SK-N-SH (cell line): ENCODE measurements at regions not wholly inside any gene's neighbourhood (a gene's known extent, or its start where the extent isn't known, plus 50 kb on each side); places are given as distances from the start of the nearest gene placed in this dataset.

Source experiments
- CTCF ChIA-PET: fragments of 300-600, 350-600 bp; formaldehyde crosslinking; extraction: SDS; loops from one replicate; lab custom pipeline; 2021; lab: Yijun Ruan, JAX
- POLR2A ChIA-PET: fragments of 350-600 bp; sonication (Branson Sonifier 250); formaldehyde crosslinking; extraction: SDS; loops from one replicate; lab custom pipeline; 2020; ENCODE audit warnings: antibody characterized with exemption, inconsistent platforms; lab: Yijun Ruan, JAX
- DNase-seq: peaks from one replicate; pipeline ENCODE4 v3.0.0; 2012
- H2AFZ ChIP-seq: fragments of 200-600 bp; sonication (generic); 2 replicates; pipeline ENCODE4 v1.8.1; 2016; ENCODE audit warnings: antibody characterized with exemption, mild to moderate bottlenecking, low read depth
- H3F3A ChIP-seq: fragments of 200-600 bp; sonication (generic); replicated peaks from 2 replicates; pipeline ENCODE3; 2016; ENCODE audit warnings: antibody characterized with exemption, mild to moderate bottlenecking; ENCODE audit not compliant: insufficient read depth
- H3K27ac ChIP-seq, 2 experiments: fragments of 200-500 bp in 1 of 2; fragments of 200-600 bp in 1 of 2; sonication (Bioruptor generic) in 1 of 2; sonication (generic), shearing (Covaris generic) in 1 of 2; 2 replicates each; pipeline versions ENCODE4 v1.5.1 to v1.6.1; 2014 to 2016; ENCODE audit warnings: low read depth in 2 of 2, inconsistent platforms in 1 of 2, low read length in 1 of 2, mild to moderate bottlenecking in 1 of 2, mixed read lengths in 1 of 2
- H3K27me3 ChIP-seq: fragments of 200-600 bp; sonication (generic), shearing (Covaris generic); 2 replicates; pipeline ENCODE4 v1.6.1; 2016; ENCODE audit warnings: mixed run types; ENCODE audit not compliant: insufficient read depth
- H3K36me3 ChIP-seq, 2 experiments: fragments of 200-500 bp in 1 of 2; fragments of 200-600 bp in 1 of 2; sonication (Bioruptor generic) in 1 of 2; sonication (generic) in 1 of 2; replicated peaks in 1 of 2; 2 replicates each; pipeline versions ENCODE3 to v1.5.1; 2014 to 2016; ENCODE audit warnings: low read length in 1 of 2, mild to moderate bottlenecking in 1 of 2; ENCODE audit not compliant: insufficient read depth in 2 of 2, control insufficient read depth in 1 of 2
- H3K4me1 ChIP-seq, 2 experiments: fragments of 200-500 bp in 1 of 2; fragments of 200-600 bp in 1 of 2; sonication (Bioruptor generic) in 1 of 2; sonication (generic), shearing (Covaris generic) in 1 of 2; 2 replicates each; pipeline versions ENCODE4 v1.5.1 to v1.6.1; 2014 to 2016; ENCODE audit warnings: low read depth in 1 of 2, low read length in 1 of 2, mixed run types in 1 of 2; ENCODE audit not compliant: insufficient read depth in 2 of 2, control insufficient read depth in 1 of 2
- H3K4me2 ChIP-seq: fragments of 200-600 bp; sonication (generic), shearing (Covaris generic); 2 replicates; pipeline ENCODE4 v1.6.1; 2017; ENCODE audit warnings: mixed run types
- H3K4me3 ChIP-seq, 2 experiments: fragments of 200-500 bp in 1 of 2; fragments of 200-600 bp in 1 of 2; sonication (Bioruptor generic) in 1 of 2; sonication (generic), shearing (Covaris generic) in 1 of 2; 2 replicates each; pipeline versions ENCODE4 v1.5.1 to v1.8.1; 2014 to 2016; ENCODE audit warnings: low read depth in 2 of 2, inconsistent platforms in 1 of 2, low read length in 1 of 2, mild to moderate bottlenecking in 1 of 2, mixed read lengths in 1 of 2, moderate library complexity in 1 of 2
- H3K79me2 ChIP-seq: fragments of 200-600 bp; sonication (generic); 2 replicates; pipeline ENCODE4 v1.8.1; 2017; ENCODE audit warnings: mild to moderate bottlenecking; ENCODE audit not compliant: insufficient read depth
- H3K9ac ChIP-seq: fragments of 200-600 bp; sonication (generic); 2 replicates; pipeline ENCODE4 v1.6.1; 2017; ENCODE audit warnings: mixed run types
- H3K9me2 ChIP-seq: fragments of 200-600 bp; sonication (generic); 2 replicates; pipeline ENCODE4 v1.6.1; 2017; ENCODE audit warnings: mixed run types
- H3K9me3 ChIP-seq: fragments of 200-600 bp; sonication (generic); 2 replicates; pipeline ENCODE4 v1.6.1; 2017; ENCODE audit warnings: mixed run types, mild to moderate bottlenecking, moderate library complexity
- H4K20me1 ChIP-seq: fragments of 200-600 bp; sonication (generic); 2 replicates; pipeline ENCODE4 v1.6.1; 2017; ENCODE audit warnings: mild to moderate bottlenecking, mixed run types; ENCODE audit not compliant: insufficient read depth
- CHD2 ChIP-seq: fragments of 150-350 bp; IDR thresholded peaks from 2 replicates; pipeline ENCODE4 v1.6.1; 2018; ENCODE audit warnings: low read length; ENCODE audit not compliant: partially characterized antibody
- EZH2phosphoT487 ChIP-seq: fragments of 200-600 bp; sonication (generic); IDR thresholded peaks from 2 replicates; pipeline ENCODE4 v1.6.1; 2017; ENCODE audit warnings: low read depth, mixed run types, mild to moderate bottlenecking, antibody characterized with exemption, moderate library complexity, borderline replicate concordance
- FOXJ3 ChIP-seq: sonication (generic); formaldehyde crosslinking; IDR thresholded peaks from 2 replicates; pipeline ENCODE4 v1.5.1; 2020; ENCODE audit warnings: mild to moderate bottlenecking, missing genetic modification reagents
- FOXM1 ChIP-seq: IDR thresholded peaks from 2 replicates; pipeline ENCODE4 v1.4.0; 2012; ENCODE audit warnings: low read depth, mild to moderate bottlenecking
- GABPA ChIP-seq: IDR thresholded peaks from 2 replicates; pipeline ENCODE4 v1.4.0; 2012; ENCODE audit warnings: low read depth, mild to moderate bottlenecking
- GATA2 ChIP-seq: sonication (generic); formaldehyde crosslinking; IDR thresholded peaks from 2 replicates; pipeline ENCODE4 v1.5.0; 2020; ENCODE audit warnings: mild to moderate bottlenecking, missing genetic modification reagents
- IRF3 ChIP-seq: fragments of 150-350 bp; IDR thresholded peaks from 2 replicates; pipeline ENCODE4 v1.6.1; 2016; ENCODE audit warnings: mild to moderate bottlenecking, low read depth, low read length
- JUND ChIP-seq: IDR thresholded peaks from 2 replicates; pipeline ENCODE4 v1.4.0; 2012
- MXI1 ChIP-seq: IDR thresholded peaks from 2 replicates; pipeline ENCODE4 v1.6.1; 2012; ENCODE audit warnings: mild to moderate bottlenecking, low read depth, low read length, improper control_type of control experiment
- PBX3 ChIP-seq: IDR thresholded peaks from 2 replicates; pipeline ENCODE4; 2012
- POLR2AphosphoS5 ChIP-seq: IDR thresholded peaks from 2 replicates; pipeline ENCODE4 v1.6.1; 2012; ENCODE audit warnings: low read depth, low read length
- RAD21 ChIP-seq: IDR thresholded peaks from 2 replicates; pipeline ENCODE4 v1.6.1; 2012; ENCODE audit warnings: mild to moderate bottlenecking, low read length
- RFX5 ChIP-seq: IDR thresholded peaks from 2 replicates; pipeline ENCODE4 v1.6.1; 2012; ENCODE audit warnings: mild to moderate bottlenecking, improper control_type of control experiment, low read length
- SIN3A ChIP-seq: IDR thresholded peaks from 2 replicates; pipeline ENCODE4 v1.6.1; 2012; ENCODE audit warnings: low read depth, mild to moderate bottlenecking, low read length, moderate library complexity, borderline replicate concordance
- TCF12 ChIP-seq: IDR thresholded peaks from 2 replicates; pipeline ENCODE4 v1.4.0; 2012
- TEAD4 ChIP-seq: IDR thresholded peaks from 2 replicates; pipeline ENCODE4 v1.4.0; 2012; ENCODE audit warnings: mild to moderate bottlenecking, borderline replicate concordance; ENCODE audit not compliant: insufficient read depth
- TF ChIP-seq, protein P1 (sequence below): IDR thresholded peaks from 2 replicates; pipeline ENCODE4 v1.4.0; 2012; ENCODE audit warnings: low read depth
- TF ChIP-seq, protein P2 (sequence below): IDR thresholded peaks from 2 replicates; pipeline ENCODE4 v1.4.0; 2012; ENCODE audit warnings: low read depth, borderline replicate concordance

GRCh38 chr9:82546136-82546535, 516.8 kb downstream of the RASEF start:
- TF ChIP-seq MXI1, result no peak
- TF ChIP-seq, protein P1, sequence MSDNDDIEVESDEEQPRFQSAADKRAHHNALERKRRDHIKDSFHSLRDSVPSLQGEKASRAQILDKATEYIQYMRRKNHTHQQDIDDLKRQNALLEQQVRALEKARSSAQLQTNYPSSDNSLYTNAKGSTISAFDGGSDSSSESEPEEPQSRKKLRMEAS, result no peak
- TF ChIP-seq FOXJ3, result no peak
- no peak for TF ChIP-seq TCF12
- TF ChIP-seq GABPA, result no peak
- TF ChIP-seq, protein P2, sequence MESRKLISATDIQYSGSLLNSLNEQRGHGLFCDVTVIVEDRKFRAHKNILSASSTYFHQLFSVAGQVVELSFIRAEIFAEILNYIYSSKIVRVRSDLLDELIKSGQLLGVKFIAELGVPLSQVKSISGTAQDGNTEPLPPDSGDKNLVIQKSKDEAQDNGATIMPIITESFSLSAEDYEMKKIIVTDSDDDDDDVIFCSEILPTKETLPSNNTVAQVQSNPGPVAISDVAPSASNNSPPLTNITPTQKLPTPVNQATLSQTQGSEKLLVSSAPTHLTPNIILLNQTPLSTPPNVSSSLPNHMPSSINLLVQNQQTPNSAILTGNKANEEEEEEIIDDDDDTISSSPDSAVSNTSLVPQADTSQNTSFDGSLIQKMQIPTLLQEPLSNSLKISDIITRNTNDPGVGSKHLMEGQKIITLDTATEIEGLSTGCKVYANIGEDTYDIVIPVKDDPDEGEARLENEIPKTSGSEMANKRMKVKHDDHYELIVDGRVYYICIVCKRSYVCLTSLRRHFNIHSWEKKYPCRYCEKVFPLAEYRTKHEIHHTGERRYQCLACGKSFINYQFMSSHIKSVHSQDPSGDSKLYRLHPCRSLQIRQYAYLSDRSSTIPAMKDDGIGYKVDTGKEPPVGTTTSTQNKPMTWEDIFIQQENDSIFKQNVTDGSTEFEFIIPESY, result no peak
- no peak for TF ChIP-seq POLR2AphosphoS5
- TF ChIP-seq RAD21, result no peak
- no peak for TF ChIP-seq FOXM1
- TF ChIP-seq IRF3, result no peak
- no peak for TF ChIP-seq EZH2phosphoT487
- no peak for TF ChIP-seq GATA2 (CRISPR knock-in tag)
- TF ChIP-seq RFX5, result no peak
- no peak for TF ChIP-seq SIN3A
- no peak for TF ChIP-seq CHD2
- TF ChIP-seq TEAD4, result no peak
- TF ChIP-seq JUND, result no peak
- TF ChIP-seq PBX3, result no peak
- Histone ChIP-seq H3K4me1 (peaks cover 0 to 7% of the 10 kb centered on the region in 2 experiments; a peak in 1 of 4 replicates), H3K4me3 (no peak overlapping the region), H3K27ac (no peak overlapping the region), H3K9me3 (no peaks in the 10 kb centered on the region), H3K36me3 (no peaks in the 10 kb centered on the region), H3F3A (no peaks in the 10 kb centered on the region), H3K9ac (no peak overlapping the region), H3K27me3 (no peaks in the 10 kb centered on the region), H3K4me2 (no peak overlapping the region), H3K79me2 (no peaks in the 10 kb centered on the region), H4K20me1 (no peaks in the 10 kb centered on the region), H3K9me2 (no peaks in the 10 kb centered on the region), H2AFZ (no peak overlapping the region)
- no peak for DNase-seq
- CTCF ChIA-PET, result no interaction called here
- POLR2A ChIA-PET, result no interaction called here
